Mesenchymal stem cell (in vitro differentiated cells and primary cell): ENCODE measurements at regions not wholly inside any gene's neighbourhood (a gene's known extent, or its start where the extent isn't known, plus 50 kb on each side); places are given as distances from the start of the nearest gene placed in this dataset.
A peak's percentile ranks its signal among the peaks of the same experiment; 100 is the strongest.

ENCODE experiments used
- DNase-seq: peaks from one replicate; pipeline ENCODE4 v3.0.0-alpha.2; 2013
- H2AFZ ChIP-seq: one replicate; pipeline ENCODE4 v1.6.1; 2013; ENCODE audit warnings: low read depth, mild to moderate bottlenecking, control low read depth, inconsistent platforms, low read length, moderate library complexity
- H2AK5ac ChIP-seq: 2 replicates; pipeline ENCODE4 v1.6.1; 2013; ENCODE audit warnings: low read length, moderate library complexity, mild to moderate bottlenecking, inconsistent platforms; ENCODE audit not compliant: severe bottlenecking
- H2BK120ac ChIP-seq: one replicate; pipeline ENCODE4 v1.6.1; 2013; ENCODE audit warnings: low read depth, mild to moderate bottlenecking, inconsistent platforms, low read length, moderate library complexity
- H2BK12ac ChIP-seq, 2 experiments: one replicate each; pipeline ENCODE4 v1.6.1; 2013; ENCODE audit warnings: inconsistent platforms in 2 of 2, low read length in 2 of 2, mild to moderate bottlenecking in 2 of 2, moderate library complexity in 2 of 2, control low read depth in 1 of 2
- H2BK15ac ChIP-seq: one replicate; pipeline ENCODE4 v1.6.1; 2013; ENCODE audit warnings: mild to moderate bottlenecking, low read depth, inconsistent platforms; ENCODE audit not compliant: poor library complexity, severe bottlenecking
- H2BK5ac ChIP-seq: 2 replicates; pipeline ENCODE4 v1.6.1; 2013; ENCODE audit warnings: low read depth, mild to moderate bottlenecking, low read length, control low read depth, inconsistent platforms; ENCODE audit not compliant: poor library complexity, severe bottlenecking
- H3K14ac ChIP-seq, 2 experiments: one replicate each; pipeline ENCODE4 v1.6.1; 2013; ENCODE audit warnings: inconsistent platforms in 2 of 2, low read length in 2 of 2, control low read depth in 1 of 2, mild to moderate bottlenecking in 1 of 2, moderate library complexity in 1 of 2
- H3K18ac ChIP-seq, 2 experiments: one replicate each; pipeline ENCODE4 v1.6.1; 2013; ENCODE audit warnings: inconsistent platforms in 2 of 2, low read length in 2 of 2, control low read depth in 1 of 2, low read depth in 1 of 2, mild to moderate bottlenecking in 1 of 2
- H3K23ac ChIP-seq, 2 experiments: one replicate each; pipeline ENCODE4 v1.6.1; 2013; ENCODE audit warnings: inconsistent platforms in 2 of 2, low read length in 2 of 2, mild to moderate bottlenecking in 2 of 2, moderate library complexity in 2 of 2, control low read depth in 1 of 2
- H3K27ac ChIP-seq: 2 replicates; pipeline ENCODE4 v1.5.1; 2013; ENCODE audit warnings: mild to moderate bottlenecking, moderate library complexity, low read length, control low read depth, inconsistent platforms; ENCODE audit not compliant: poor library complexity, severe bottlenecking
- H3K27me3 ChIP-seq, 2 experiments: 2 replicates each; pipeline versions ENCODE4 v1.6.1 to v1.7.0; 2013; ENCODE audit warnings: low read length in 2 of 2, mild to moderate bottlenecking in 2 of 2, moderate library complexity in 2 of 2, control low read depth in 1 of 2, inconsistent platforms in 1 of 2; ENCODE audit not compliant: control insufficient read depth in 1 of 2, insufficient read depth in 1 of 2
- H3K36me3 ChIP-seq, 2 experiments: 2 replicates each; pipeline versions ENCODE4 v1.6.1 to v1.7.0; 2013; ENCODE audit warnings: low read length in 2 of 2, control low read depth in 1 of 2, inconsistent platforms in 1 of 2, low read depth in 1 of 2, mild to moderate bottlenecking in 1 of 2; ENCODE audit not compliant: insufficient read depth in 2 of 2, control insufficient read depth in 1 of 2
- H3K4ac ChIP-seq, 2 experiments: one replicate each; pipeline ENCODE4 v1.6.1; 2013; ENCODE audit warnings: inconsistent platforms in 2 of 2, low read length in 2 of 2, mild to moderate bottlenecking in 2 of 2, moderate library complexity in 2 of 2, control low read depth in 1 of 2, low read depth in 1 of 2
- H3K4me1 ChIP-seq: 2 replicates; pipeline ENCODE4 v1.6.1; 2013; ENCODE audit warnings: low read depth, low read length, control low read depth; ENCODE audit not compliant: control insufficient read depth, insufficient read depth
- H3K4me2 ChIP-seq: 2 replicates; pipeline ENCODE4 v1.6.1; 2013; ENCODE audit warnings: low read length, mild to moderate bottlenecking, inconsistent platforms; ENCODE audit not compliant: poor library complexity, severe bottlenecking
- H3K4me3 ChIP-seq, 2 experiments: 2 replicates each; pipeline versions ENCODE4 v1.5.1 to v1.7.0; 2013; ENCODE audit warnings: low read length in 2 of 2, mild to moderate bottlenecking in 2 of 2, control low read depth in 1 of 2, low read depth in 1 of 2; ENCODE audit not compliant: insufficient read depth in 1 of 2
- H3K79me1 ChIP-seq: replicated peaks from 2 replicates; pipeline ENCODE4 v1.6.1; 2013; ENCODE audit warnings: mild to moderate bottlenecking, control low read depth, low read length, inconsistent platforms; ENCODE audit not compliant: poor library complexity, severe bottlenecking
- H3K9ac ChIP-seq: 2 replicates; pipeline ENCODE4 v1.7.0; 2013; ENCODE audit warnings: mild to moderate bottlenecking, low read length, moderate library complexity
- H3K9me3 ChIP-seq: 2 replicates; pipeline ENCODE4 v1.7.0; 2013; ENCODE audit warnings: mild to moderate bottlenecking, low read length; ENCODE audit not compliant: control insufficient read depth
- H4K8ac ChIP-seq: one replicate; pipeline ENCODE4 v1.6.1; 2013; ENCODE audit warnings: inconsistent platforms, mild to moderate bottlenecking, low read length, moderate library complexity
- H4K91ac ChIP-seq: one replicate; pipeline ENCODE4 v1.6.1; 2013; ENCODE audit warnings: mild to moderate bottlenecking, low read length, inconsistent platforms
- WGBS: methylation state at CpG from one replicate; pipeline ENCODE4 v1.1.7; 2013; ENCODE audit warnings: mixed read lengths; 5-methylcytosine and 5-hydroxymethylcytosine counted together

GRCh38 chr6:91730710-91731109, 1143.8 kb upstream of the MAP3K7 start:
- DNase-seq: no peak
- Histone ChIP-seq H2BK15ac (no peak overlapping the region), H2AFZ (no peak overlapping the region), H3K27me3 (no peaks in the 10 kb centered on the region), H3K27ac (no peak overlapping the region), H4K91ac (no peak overlapping the region), H3K36me3 (no peaks in the 10 kb centered on the region), H3K4me3 (no peak overlapping the region), H2BK12ac (no peak overlapping the region), H3K18ac (no peak overlapping the region), H2BK5ac (no peak overlapping the region), H3K4me1 (no peaks in the 10 kb centered on the region), H3K23ac (no peak overlapping the region), H2BK120ac (no peak overlapping the region), H3K79me1 (no peaks in the 10 kb centered on the region), H4K8ac (no peak overlapping the region), H3K4me2 (no peak overlapping the region), H3K14ac (no peak overlapping the region), H2AK5ac (no peak overlapping the region), H3K9ac (no peak overlapping the region), H3K9me3 (no peaks in the 10 kb centered on the region), H3K4ac (no peak overlapping the region)
- 100% methylated on average over 1 of the region's 2 CpGs for WGBS

GRCh38 chr6:91720324-91720723, 1133.5 kb upstream of the MAP3K7 start:
- no peak overlapping the region for H2BK5ac ChIP-seq
- no peak overlapping the region for H3K14ac ChIP-seq

GRCh38 chr6:91719414-91719813, 1132.5 kb upstream of the MAP3K7 start:
- DNase-seq: no peak
- no peaks in the 10 kb centered on the region for H3K36me3 ChIP-seq
- no peak overlapping the region for H3K23ac ChIP-seq
- H4K91ac ChIP-seq: no peak overlapping the region
- H2AFZ ChIP-seq: no peak overlapping the region
- H3K79me1 ChIP-seq: no peaks in the 10 kb centered on the region
- no peak overlapping the region for H2BK12ac ChIP-seq
- WGBS: 55% methylated on average over 1 of the region's 1 CpG
- no peak overlapping the region for H3K18ac ChIP-seq
- H2AK5ac ChIP-seq: peak overlapping the region; percentile 38
- no peak overlapping the region for H2BK5ac ChIP-seq
- no peak overlapping the region for H3K4me3 ChIP-seq
- no peak overlapping the region for H3K4me2 ChIP-seq
- no peak overlapping the region for H3K4ac ChIP-seq
- no peak overlapping the region for H2BK15ac ChIP-seq
- H3K27ac ChIP-seq: no peak overlapping the region
- peaks cover 1% of the 10 kb centered on the region for H3K4me1 ChIP-seq
- no peaks in the 10 kb centered on the region for H3K9me3 ChIP-seq
- no peak overlapping the region for H4K8ac ChIP-seq
- H2BK120ac ChIP-seq: no peak overlapping the region
- H3K14ac ChIP-seq: no peak overlapping the region
- H3K9ac ChIP-seq: no peak overlapping the region
- no peaks in the 10 kb centered on the region for H3K27me3 ChIP-seq

More at GRCh38 chr6:91720324-91720723, 1133.5 kb upstream of the MAP3K7 start:
- Histone ChIP-seq H3K36me3 (no peaks in the 10 kb centered on the region), H3K27me3 (no peaks in the 10 kb centered on the region), H3K4me2 (no peak overlapping the region), H2AFZ (no peak overlapping the region), H3K18ac (no peak overlapping the region), H2AK5ac (no peak overlapping the region), H3K9me3 (no peaks in the 10 kb centered on the region), H2BK12ac (no peak overlapping the region), H3K9ac (no peak overlapping the region), H3K4me3 (no peak overlapping the region), H3K4me1 (peaks cover 1% of the 10 kb centered on the region), H2BK120ac (no peak overlapping the region), H3K4ac (no peak overlapping the region), H3K27ac (peak overlapping the region; percentile 51), H3K23ac (no peak overlapping the region), H4K91ac (no peak overlapping the region), H3K79me1 (no peaks in the 10 kb centered on the region), H2BK15ac (no peak overlapping the region), H4K8ac (no peak overlapping the region)
- DNase-seq: no peak
- WGBS: no CpG with 5 or more reads among the region's 1 CpG

GRCh38 chr6:91718198-91718597, 1131.3 kb upstream of the MAP3K7 start:
- H3K4ac ChIP-seq: no peak overlapping the region
- no peak overlapping the region for H3K18ac ChIP-seq
- no peak overlapping the region for H4K91ac ChIP-seq
- no peaks in the 10 kb centered on the region for H3K9me3 ChIP-seq
- no peak overlapping the region for H2BK12ac ChIP-seq
- no peak overlapping the region for H3K14ac ChIP-seq
- no peak overlapping the region for H3K4me2 ChIP-seq
- no peak overlapping the region for H2BK5ac ChIP-seq
- H3K36me3 ChIP-seq: no peaks in the 10 kb centered on the region
- H2AK5ac ChIP-seq: no peak overlapping the region
- no peaks in the 10 kb centered on the region for H3K27me3 ChIP-seq
- no peak for DNase-seq
- no peak overlapping the region for H3K9ac ChIP-seq
- no peak overlapping the region for H2AFZ ChIP-seq
- WGBS: 92% methylated on average over 2 of the region's 2 CpGs
- H3K4me1 ChIP-seq: peaks cover 1% of the 10 kb centered on the region
- no peak overlapping the region for H4K8ac ChIP-seq
- no peak overlapping the region for H3K23ac ChIP-seq
- H3K27ac ChIP-seq: no peak overlapping the region
- no peak overlapping the region for H2BK15ac ChIP-seq
- no peak overlapping the region for H2BK120ac ChIP-seq
- H3K79me1 ChIP-seq: no peaks in the 10 kb centered on the region
- H3K4me3 ChIP-seq: no peak overlapping the region
